Nephron (organoid): ENCODE measurements at regions not wholly inside any gene's neighbourhood (a gene's known extent, or its start where the extent isn't known, plus 50 kb on each side); places are given as distances from the start of the nearest gene placed in this dataset.

ENCODE experiments used
- H3K27ac Mint-ChIP-seq, 3 experiments: 2 replicates each; pipeline ENCODE4 v1.8.0; 2020; ENCODE audit warnings: mixed read lengths in 3 of 3, mild to moderate bottlenecking in 2 of 3, moderate library complexity in 1 of 3
- H3K27me3 Mint-ChIP-seq: 2 replicates; pipeline ENCODE4 v1.8.0; 2021; ENCODE audit warnings: low read depth, mild to moderate bottlenecking, moderate library complexity, mixed read lengths
- H3K36me3 Mint-ChIP-seq: 2 replicates; pipeline ENCODE4 v1.8.0; 2020; ENCODE audit warnings: low read depth, mixed read lengths
- H3K4me1 Mint-ChIP-seq: 2 replicates; pipeline ENCODE4 v1.8.0; 2020; ENCODE audit warnings: mixed read lengths
- H3K4me3 Mint-ChIP-seq, 3 experiments: 2 replicates each; pipeline ENCODE4 v1.8.0; 2020; ENCODE audit warnings: mild to moderate bottlenecking in 3 of 3, mixed read lengths in 3 of 3, moderate library complexity in 2 of 3
- H3K9me3 Mint-ChIP-seq: 2 replicates; pipeline ENCODE4 v1.8.0; 2020; ENCODE audit warnings: mixed read lengths
- CTCF ChIP-seq, 3 experiments: fragments of 200-600 bp; sonication (generic); IDR thresholded peaks; one replicate each; pipeline ENCODE4 v1.5.0; 2021; ENCODE audit warnings: antibody characterized with exemption in 3 of 3; ENCODE audit not compliant: unreplicated experiment in 3 of 3

- peaks cover 37% of the 10 kb centered on the region for H3K27me3 Mint-ChIP-seq
- no peaks in the 10 kb centered on the region for H3K36me3 Mint-ChIP-seq
- no peak overlapping the region for H3K27ac Mint-ChIP-seq
- TF ChIP-seq CTCF (IDR thresholded peaks at IDR 0.05; ENCODE audit: unreplicated experiment in 3 of 3), result no peak
- no peaks in the 10 kb centered on the region for H3K9me3 Mint-ChIP-seq
- H3K4me3 Mint-ChIP-seq, result no peak overlapping the region
- H3K4me1 Mint-ChIP-seq, result peaks cover 12% of the 10 kb centered on the region
Observed at GRCh38 chr3:14343338-14344112, 58.9 kb upstream of the SLC6A6 start.

GRCh38 chr3:14344351-14344750 is 58.1 kb upstream of the SLC6A6 start:
- H3K27me3 Mint-ChIP-seq, result peaks cover 37% of the 10 kb centered on the region
- H3K4me3 Mint-ChIP-seq, result no peak overlapping the region

GRCh38 chr3:14345496-14346150 is 56.8 kb upstream of the SLC6A6 start:
- Mint-ChIP-seq H3K36me3 (no peaks in the 10 kb centered on the region), H3K4me1 (peaks cover 12% of the 10 kb centered on the region), H3K9me3 (no peaks in the 10 kb centered on the region), H3K4me3 (no peak overlapping the region), H3K27ac (no peak overlapping the region), H3K27me3 (peaks cover 40% of the 10 kb centered on the region)
- TF ChIP-seq CTCF (IDR thresholded peaks at IDR 0.05; ENCODE audit: unreplicated experiment in 3 of 3), result no peak

More at GRCh38 chr3:14344351-14344750, 58.1 kb upstream of the SLC6A6 start:
- TF ChIP-seq CTCF (IDR thresholded peaks at IDR 0.05; ENCODE audit: unreplicated experiment in 3 of 3), result no peak
- Mint-ChIP-seq H3K9me3 (no peaks in the 10 kb centered on the region), H3K27ac (peak overlapping the region in 1 of 3 experiments; percentile 21), H3K36me3 (no peaks in the 10 kb centered on the region), H3K4me1 (peaks cover 12% of the 10 kb centered on the region)

- H3K27me3 Mint-ChIP-seq, result peaks cover 34% of the 10 kb centered on the region
- no peaks in the 10 kb centered on the region for H3K36me3 Mint-ChIP-seq
- H3K27ac Mint-ChIP-seq, result no peak overlapping the region
- H3K4me3 Mint-ChIP-seq, result no peak overlapping the region
- H3K9me3 Mint-ChIP-seq, result no peaks in the 10 kb centered on the region
- peaks cover 12% of the 10 kb centered on the region for H3K4me1 Mint-ChIP-seq
- TF ChIP-seq CTCF (IDR thresholded peaks at IDR 0.05; ENCODE audit: unreplicated experiment in 3 of 3), result no peak
Observed at GRCh38 chr3:14346191-14346590, 56.2 kb upstream of the SLC6A6 start.

- no peak for TF ChIP-seq CTCF (IDR thresholded peaks at IDR 0.05; ENCODE audit: unreplicated experiment in 3 of 3)
- Mint-ChIP-seq H3K36me3 (no peaks in the 10 kb centered on the region), H3K27ac (no peak overlapping the region), H3K27me3 (peaks cover 34% of the 10 kb centered on the region), H3K4me1 (peaks cover 17% of the 10 kb centered on the region), H3K4me3 (no peak overlapping the region), H3K9me3 (no peaks in the 10 kb centered on the region)
Observed at GRCh38 chr3:14346642-14347041, 55.8 kb upstream of the SLC6A6 start.
